SK-N-SH treated with all-trans-retinoic acid at 6 μM for 48 hours (cell line): ENCODE measurements at regions not wholly inside any gene's neighbourhood (a gene's known extent, or its start where the extent isn't known, plus 50 kb on each side); places are given as distances from the start of the nearest gene placed in this dataset.

Source experiments
- ATAC-seq: fragments of 200-7000 bp; cut with Tn5 transposase; 3 replicates; pipeline ENCODE4 v1.9.1; 2020; ENCODE audit warnings: mild to moderate bottlenecking, moderate library complexity
- ARNTL ChIP-seq: fragments of 450-650 bp; formaldehyde crosslinking; IDR thresholded peaks from 2 replicates; pipeline ENCODE4 v1.5.0; 2020; ENCODE audit warnings: low read depth, mild to moderate bottlenecking, moderate library complexity, borderline replicate concordance
- BACH2 ChIP-seq: fragments of 250-450 bp; sonication (Bioruptor Pico); IDR thresholded peaks from 2 replicates; pipeline ENCODE4 v1.9.0; 2021; ENCODE audit warnings: mild to moderate bottlenecking, borderline replicate concordance
- CREB5 ChIP-seq: fragments of 250-450 bp; sonication (Bioruptor Pico); IDR thresholded peaks from 2 replicates; pipeline ENCODE4 v1.5.1; 2020; ENCODE audit warnings: low read depth, mild to moderate bottlenecking, moderate library complexity
- CSDC2 ChIP-seq: fragments of 250-450 bp; sonication (Bioruptor Pico); IDR thresholded peaks from 2 replicates; pipeline ENCODE4 v1.5.0; 2020; ENCODE audit warnings: mild to moderate bottlenecking, moderate library complexity
- ESRRG ChIP-seq: fragments of 250-450 bp; sonication (Bioruptor Pico); IDR thresholded peaks from 2 replicates; pipeline ENCODE4 v1.6.1; 2021; ENCODE audit warnings: mild to moderate bottlenecking
- GLIS3 ChIP-seq: fragments of 250-450 bp; sonication (Bioruptor Pico); IDR thresholded peaks from 2 replicates; pipeline ENCODE4 v1.5.0; 2020; ENCODE audit warnings: mild to moderate bottlenecking, moderate library complexity
- ISL1 ChIP-seq: fragments of 250-450 bp; sonication (Bioruptor Pico); IDR thresholded peaks from 2 replicates; pipeline ENCODE4 v2.1.2; 2022; ENCODE audit warnings: mild to moderate bottlenecking, moderate library complexity
- POU6F1 ChIP-seq: fragments of 250-450 bp; sonication (Bioruptor Pico); IDR thresholded peaks from 2 replicates; pipeline ENCODE4 v1.8.0; 2021; ENCODE audit warnings: low read depth, mild to moderate bottlenecking, moderate library complexity, borderline replicate concordance
- PPARA ChIP-seq: fragments of 250-450 bp; sonication (Bioruptor Pico); IDR thresholded peaks from 2 replicates; pipeline ENCODE4 v1.5.0; 2020; ENCODE audit warnings: mild to moderate bottlenecking, borderline replicate concordance
- RARB ChIP-seq: fragments of 250-450 bp; sonication (Bioruptor Pico); IDR thresholded peaks from 2 replicates; pipeline ENCODE4 v1.8.0; 2021; ENCODE audit warnings: mild to moderate bottlenecking, moderate library complexity
- SNAI2 ChIP-seq: fragments of 250-450 bp; sonication (Bioruptor Pico); IDR thresholded peaks from 2 replicates; pipeline ENCODE4 v1.5.0; 2020; ENCODE audit warnings: mild to moderate bottlenecking, moderate library complexity
- TCF4 ChIP-seq: fragments of 250-450 bp; sonication (Bioruptor Pico); IDR thresholded peaks from 2 replicates; pipeline ENCODE4 v1.8.0; 2021; ENCODE audit warnings: mild to moderate bottlenecking, moderate library complexity, borderline replicate concordance
- TOX ChIP-seq: fragments of 250-450 bp; sonication (Bioruptor Pico); IDR thresholded peaks from 2 replicates; pipeline ENCODE4 v1.8.0; 2021; ENCODE audit warnings: mild to moderate bottlenecking, moderate library complexity, borderline replicate concordance
- ZC3H10 ChIP-seq: fragments of 250-450 bp; sonication (Bioruptor Pico); IDR thresholded peaks from 2 replicates; pipeline ENCODE4 v1.5.1; 2021; ENCODE audit warnings: mild to moderate bottlenecking, moderate library complexity
- ZFP3 ChIP-seq: fragments of 250-450 bp; sonication (Bioruptor Pico); IDR thresholded peaks from 2 replicates; pipeline ENCODE4 v1.5.0; 2020; ENCODE audit warnings: mild to moderate bottlenecking, moderate library complexity
- ZFP30 ChIP-seq: fragments of 450-650 bp; formaldehyde crosslinking; IDR thresholded peaks from 2 replicates; pipeline ENCODE4 v1.5.0; 2022; ENCODE audit warnings: mild to moderate bottlenecking, moderate library complexity
- ZNF565 ChIP-seq: fragments of 450-650 bp; formaldehyde crosslinking; conservative IDR thresholded peaks from 2 replicates; pipeline ENCODE4 v1.5.0; 2020; ENCODE audit warnings: low read depth, mild to moderate bottlenecking, moderate library complexity
- ZNF70 ChIP-seq: fragments of 450-650 bp; formaldehyde crosslinking; IDR thresholded peaks from 2 replicates; pipeline ENCODE4 v1.5.0; 2020; ENCODE audit warnings: mild to moderate bottlenecking, moderate library complexity
- ZNF8 ChIP-seq: fragments of 450-650 bp; formaldehyde crosslinking; IDR thresholded peaks from 2 replicates; pipeline ENCODE4 v1.5.0; 2020; ENCODE audit warnings: mild to moderate bottlenecking, moderate library complexity
- TF ChIP-seq, protein P1 (sequence below): fragments of 250-450 bp; sonication (Bioruptor Pico); IDR thresholded peaks from 2 replicates; pipeline ENCODE4 v1.8.0; 2020; ENCODE audit warnings: mild to moderate bottlenecking, moderate library complexity, borderline replicate concordance
- TF ChIP-seq, protein P2 (sequence below): fragments of 250-450 bp; sonication (Bioruptor Pico); IDR thresholded peaks from 2 replicates; pipeline ENCODE4 v1.5.1; 2021; ENCODE audit warnings: mild to moderate bottlenecking, moderate library complexity
- TF ChIP-seq, protein P3 (sequence below): fragments of 250-450 bp; sonication (Bioruptor Pico); IDR thresholded peaks from 2 replicates; pipeline ENCODE4 v1.5.0; 2020; ENCODE audit warnings: mild to moderate bottlenecking, moderate library complexity

GRCh38 chr6:28816909-28817807 is 106.6 kb downstream of the TRIM27 start:
- ATAC-seq = peak; percentile 80
- no peak for TF ChIP-seq GLIS3 (CRISPR knock-in tag)
- no peak for TF ChIP-seq ZFP30 (CRISPR knock-in tag)
- TF ChIP-seq, protein P1, sequence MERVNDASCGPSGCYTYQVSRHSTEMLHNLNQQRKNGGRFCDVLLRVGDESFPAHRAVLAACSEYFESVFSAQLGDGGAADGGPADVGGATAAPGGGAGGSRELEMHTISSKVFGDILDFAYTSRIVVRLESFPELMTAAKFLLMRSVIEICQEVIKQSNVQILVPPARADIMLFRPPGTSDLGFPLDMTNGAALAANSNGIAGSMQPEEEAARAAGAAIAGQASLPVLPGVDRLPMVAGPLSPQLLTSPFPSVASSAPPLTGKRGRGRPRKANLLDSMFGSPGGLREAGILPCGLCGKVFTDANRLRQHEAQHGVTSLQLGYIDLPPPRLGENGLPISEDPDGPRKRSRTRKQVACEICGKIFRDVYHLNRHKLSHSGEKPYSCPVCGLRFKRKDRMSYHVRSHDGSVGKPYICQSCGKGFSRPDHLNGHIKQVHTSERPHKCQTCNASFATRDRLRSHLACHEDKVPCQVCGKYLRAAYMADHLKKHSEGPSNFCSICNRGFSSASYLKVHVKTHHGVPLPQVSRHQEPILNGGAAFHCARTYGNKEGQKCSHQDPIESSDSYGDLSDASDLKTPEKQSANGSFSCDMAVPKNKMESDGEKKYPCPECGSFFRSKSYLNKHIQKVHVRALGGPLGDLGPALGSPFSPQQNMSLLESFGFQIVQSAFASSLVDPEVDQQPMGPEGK = no peak
- TF ChIP-seq ZC3H10 = no peak
- TF ChIP-seq POU6F1 (CRISPR knock-in tag) = no peak
- TF ChIP-seq TCF4 = no peak
- no peak for TF ChIP-seq CREB5 (CRISPR knock-in tag)
- TF ChIP-seq RARB (CRISPR knock-in tag) = no peak
- no peak for TF ChIP-seq ISL1 (CRISPR knock-in tag)
- TF ChIP-seq ZNF70 = no peak
- TF ChIP-seq ARNTL (CRISPR knock-in tag) = no peak
- TF ChIP-seq CSDC2 (CRISPR knock-in tag) = no peak
- TF ChIP-seq, protein P2, sequence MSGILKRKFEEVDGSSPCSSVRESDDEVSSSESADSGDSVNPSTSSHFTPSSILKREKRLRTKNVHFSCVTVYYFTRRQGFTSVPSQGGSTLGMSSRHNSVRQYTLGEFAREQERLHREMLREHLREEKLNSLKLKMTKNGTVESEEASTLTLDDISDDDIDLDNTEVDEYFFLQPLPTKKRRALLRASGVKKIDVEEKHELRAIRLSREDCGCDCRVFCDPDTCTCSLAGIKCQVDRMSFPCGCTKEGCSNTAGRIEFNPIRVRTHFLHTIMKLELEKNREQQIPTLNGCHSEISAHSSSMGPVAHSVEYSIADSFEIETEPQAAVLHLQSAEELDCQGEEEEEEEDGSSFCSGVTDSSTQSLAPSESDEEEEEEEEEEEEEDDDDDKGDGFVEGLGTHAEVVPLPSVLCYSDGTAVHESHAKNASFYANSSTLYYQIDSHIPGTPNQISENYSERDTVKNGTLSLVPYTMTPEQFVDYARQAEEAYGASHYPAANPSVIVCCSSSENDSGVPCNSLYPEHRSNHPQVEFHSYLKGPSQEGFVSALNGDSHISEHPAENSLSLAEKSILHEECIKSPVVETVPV (CRISPR knock-in tag) = no peak
- no peak for TF ChIP-seq PPARA (CRISPR knock-in tag)
- TF ChIP-seq TOX (CRISPR knock-in tag) = no peak
- TF ChIP-seq ZNF8 (CRISPR knock-in tag) = no peak
- TF ChIP-seq, all 23 proteins: peak for 0

GRCh38 chr6:28817808-28818145 is 106.0 kb downstream of the TRIM27 start:
- no peak for TF ChIP-seq PPARA (CRISPR knock-in tag)
- TF ChIP-seq, protein P2 (CRISPR knock-in tag) = no peak
- TF ChIP-seq ZNF70 = no peak
- TF ChIP-seq TCF4 = no peak
- no peak for TF ChIP-seq ZFP3 (CRISPR knock-in tag)
- no peak for TF ChIP-seq ARNTL (CRISPR knock-in tag)
- no peak for TF ChIP-seq ISL1 (CRISPR knock-in tag)
- TF ChIP-seq ZNF565 = no peak
- TF ChIP-seq RARB (CRISPR knock-in tag) = no peak
- no peak for TF ChIP-seq BACH2 (CRISPR knock-in tag)
- no peak for TF ChIP-seq ZFP30 (CRISPR knock-in tag)
- no peak for TF ChIP-seq TOX (CRISPR knock-in tag)
- TF ChIP-seq, protein P1 = no peak
- TF ChIP-seq ESRRG = no peak
- no peak for TF ChIP-seq ZC3H10
- TF ChIP-seq, protein P3, sequence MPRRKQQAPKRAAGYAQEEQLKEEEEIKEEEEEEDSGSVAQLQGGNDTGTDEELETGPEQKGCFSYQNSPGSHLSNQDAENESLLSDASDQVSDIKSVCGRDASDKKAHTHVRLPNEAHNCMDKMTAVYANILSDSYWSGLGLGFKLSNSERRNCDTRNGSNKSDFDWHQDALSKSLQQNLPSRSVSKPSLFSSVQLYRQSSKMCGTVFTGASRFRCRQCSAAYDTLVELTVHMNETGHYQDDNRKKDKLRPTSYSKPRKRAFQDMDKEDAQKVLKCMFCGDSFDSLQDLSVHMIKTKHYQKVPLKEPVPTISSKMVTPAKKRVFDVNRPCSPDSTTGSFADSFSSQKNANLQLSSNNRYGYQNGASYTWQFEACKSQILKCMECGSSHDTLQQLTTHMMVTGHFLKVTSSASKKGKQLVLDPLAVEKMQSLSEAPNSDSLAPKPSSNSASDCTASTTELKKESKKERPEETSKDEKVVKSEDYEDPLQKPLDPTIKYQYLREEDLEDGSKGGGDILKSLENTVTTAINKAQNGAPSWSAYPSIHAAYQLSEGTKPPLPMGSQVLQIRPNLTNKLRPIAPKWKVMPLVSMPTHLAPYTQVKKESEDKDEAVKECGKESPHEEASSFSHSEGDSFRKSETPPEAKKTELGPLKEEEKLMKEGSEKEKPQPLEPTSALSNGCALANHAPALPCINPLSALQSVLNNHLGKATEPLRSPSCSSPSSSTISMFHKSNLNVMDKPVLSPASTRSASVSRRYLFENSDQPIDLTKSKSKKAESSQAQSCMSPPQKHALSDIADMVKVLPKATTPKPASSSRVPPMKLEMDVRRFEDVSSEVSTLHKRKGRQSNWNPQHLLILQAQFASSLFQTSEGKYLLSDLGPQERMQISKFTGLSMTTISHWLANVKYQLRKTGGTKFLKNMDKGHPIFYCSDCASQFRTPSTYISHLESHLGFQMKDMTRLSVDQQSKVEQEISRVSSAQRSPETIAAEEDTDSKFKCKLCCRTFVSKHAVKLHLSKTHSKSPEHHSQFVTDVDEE = no peak
- no peak for TF ChIP-seq GLIS3 (CRISPR knock-in tag)
- no peak for TF ChIP-seq SNAI2
- no peak for TF ChIP-seq POU6F1 (CRISPR knock-in tag)
- TF ChIP-seq CSDC2 (CRISPR knock-in tag) = no peak
- ATAC-seq = peak; percentile 52
